Spleen (tissue), 7 donors: ENCODE measurements at regions not wholly inside any gene's neighbourhood (a gene's known extent, or its start where the extent isn't known, plus 50 kb on each side); places are given as distances from the start of the nearest gene placed in this dataset.

Source experiments
- POLR2AphosphoS5 ChIP-seq, 3 donors: sonication (generic); formaldehyde crosslinking; IDR thresholded peaks; one replicate each; pipeline ENCODE4 v1.5.1; 2017; ENCODE audit warnings: antibody characterized with exemption in 3 of 3
- TF ChIP-seq, protein P1 (sequence below), 11 experiments: fragments of 200-600 bp in 7 of 11; fragments of 450-650 bp in 4 of 11; sonication (generic) in 4 of 11; IDR thresholded peaks in 8 of 11; conservative IDR thresholded peaks in 3 of 11; 1 replicate in 7 of 11; 2 replicates in 4 of 11; pipeline versions ENCODE4 v1.4.0 to v1.8.0; 2016 to 2021; ENCODE audit warnings: antibody characterized with exemption in 11 of 11, inconsistent platforms in 4 of 11, mild to moderate bottlenecking in 1 of 11
- donor health status: DM: no; HTN: no; CAD: no; lungs with moderate emphysema.
- donor health status: DM: no; HTN: no; CAD: no.
- donor health status: DM: no; HTN: no; CAD: no.

DNA sequence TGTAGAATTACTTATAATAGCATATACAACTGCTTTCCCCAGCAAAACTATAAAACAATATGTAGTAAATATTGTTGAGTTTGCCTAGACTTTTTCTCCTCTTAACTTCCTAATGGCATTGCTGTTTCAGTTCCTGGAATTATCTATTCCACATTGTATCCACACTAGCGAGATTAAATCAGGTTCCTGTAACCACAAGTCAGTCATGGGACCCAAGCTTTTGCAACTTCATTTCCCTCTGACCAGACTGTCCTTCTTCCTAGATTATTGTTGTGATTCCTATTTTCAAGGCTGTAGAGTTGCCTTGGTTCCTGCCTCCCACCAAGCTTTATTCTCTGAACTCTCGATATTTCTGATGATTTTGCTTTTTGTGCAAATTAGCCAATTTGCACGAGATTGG, 173.3 kb upstream of the ZNF804B start:
- TF ChIP-seq POLR2AphosphoS5 (IDR thresholded peaks at IDR 0.05): no peak
- TF ChIP-seq, protein P1, sequence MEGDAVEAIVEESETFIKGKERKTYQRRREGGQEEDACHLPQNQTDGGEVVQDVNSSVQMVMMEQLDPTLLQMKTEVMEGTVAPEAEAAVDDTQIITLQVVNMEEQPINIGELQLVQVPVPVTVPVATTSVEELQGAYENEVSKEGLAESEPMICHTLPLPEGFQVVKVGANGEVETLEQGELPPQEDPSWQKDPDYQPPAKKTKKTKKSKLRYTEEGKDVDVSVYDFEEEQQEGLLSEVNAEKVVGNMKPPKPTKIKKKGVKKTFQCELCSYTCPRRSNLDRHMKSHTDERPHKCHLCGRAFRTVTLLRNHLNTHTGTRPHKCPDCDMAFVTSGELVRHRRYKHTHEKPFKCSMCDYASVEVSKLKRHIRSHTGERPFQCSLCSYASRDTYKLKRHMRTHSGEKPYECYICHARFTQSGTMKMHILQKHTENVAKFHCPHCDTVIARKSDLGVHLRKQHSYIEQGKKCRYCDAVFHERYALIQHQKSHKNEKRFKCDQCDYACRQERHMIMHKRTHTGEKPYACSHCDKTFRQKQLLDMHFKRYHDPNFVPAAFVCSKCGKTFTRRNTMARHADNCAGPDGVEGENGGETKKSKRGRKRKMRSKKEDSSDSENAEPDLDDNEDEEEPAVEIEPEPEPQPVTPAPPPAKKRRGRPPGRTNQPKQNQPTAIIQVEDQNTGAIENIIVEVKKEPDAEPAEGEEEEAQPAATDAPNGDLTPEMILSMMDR (IDR thresholded peaks at IDR 0.05 in 8 of 11, conservative IDR thresholded peaks at IDR 0.05 in 3 of 11): no peak
